ENCODE measurements at regions not wholly inside any gene's neighbourhood (a gene's known extent, or its start where the extent isn't known, plus 50 kb on each side); places are given as distances from the start of the nearest gene placed in this dataset.
"Not testable (repeated sequence)": the region's sequence is repeated elsewhere in the genome, so short reads cannot be mapped to it uniquely, and the experiment has no call there.

DNA sequence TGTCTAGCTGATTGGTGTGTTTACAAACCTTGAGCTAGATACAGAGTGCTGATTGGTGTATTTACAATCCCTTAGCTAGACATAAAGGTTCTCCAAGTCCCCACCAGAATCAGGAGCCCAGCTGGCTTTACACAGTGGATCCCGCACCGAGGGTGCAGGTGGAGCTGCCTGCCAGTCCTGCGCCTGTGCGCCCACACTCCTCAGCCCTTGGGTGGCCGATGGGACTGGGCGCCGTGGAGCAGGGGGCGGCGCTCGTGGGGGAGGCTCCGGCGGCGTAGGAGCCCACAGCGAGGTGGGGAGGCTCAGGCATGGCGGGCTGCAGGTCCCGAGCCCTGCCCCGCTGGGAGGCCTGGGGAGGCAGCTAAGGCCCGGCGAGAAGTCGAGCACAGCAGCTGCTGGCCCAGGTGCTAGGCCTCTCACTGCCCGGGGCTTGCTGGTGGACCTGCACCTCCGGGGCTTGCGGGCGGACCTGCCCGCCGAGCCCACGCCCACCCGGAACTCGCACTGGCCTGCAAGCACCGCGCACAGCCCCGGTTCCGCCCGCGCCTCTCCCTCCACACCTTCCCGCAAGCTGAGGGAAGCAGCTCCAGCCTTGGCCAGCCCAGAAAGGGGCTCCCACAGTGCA is 51.0 kb upstream of the CDYL start:
- H3K9me3 Mint-ChIP-seq; H3K36me3 Mint-ChIP-seq (ENCODE audit: insufficient read depth in 2 of 2); H3K4me3 Mint-ChIP-seq; H3K27ac Mint-ChIP-seq; DNase-seq; ATAC-seq (replicated peaks in 1 of 2): not testable (repeated sequence)
- peaks cover 13% of the 10 kb centered on the region for H3K4me1 Mint-ChIP-seq (ENCODE audit: low read depth)
- H3K27me3 Mint-ChIP-seq (ENCODE audit: low read depth): peaks cover 20% of the 10 kb centered on the region

DNA sequence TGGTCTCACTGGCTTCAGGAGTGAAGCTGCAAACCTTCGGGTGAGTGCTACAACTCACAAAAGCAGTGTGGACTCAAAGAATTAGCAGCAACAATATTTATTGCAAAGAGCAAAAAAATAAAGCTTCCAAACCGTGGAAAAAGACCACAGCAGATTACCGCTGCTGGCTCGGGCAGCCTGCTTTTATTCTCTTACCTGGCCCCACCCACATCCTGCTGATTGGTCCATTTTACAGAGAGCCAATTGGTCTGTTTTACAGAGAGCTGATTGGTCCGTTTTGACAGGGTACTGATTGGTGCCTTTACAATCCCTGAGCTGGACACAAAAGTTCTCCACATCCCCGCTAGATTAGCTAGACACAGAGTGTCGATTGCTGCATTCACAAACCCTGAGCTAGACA is 51.5 kb upstream of the CDYL start:
- peaks cover 13% of the 10 kb centered on the region for H3K4me1 Mint-ChIP-seq (ENCODE audit: low read depth)
- H3K27ac Mint-ChIP-seq; H3K9me3 Mint-ChIP-seq; H3K36me3 Mint-ChIP-seq (ENCODE audit: insufficient read depth in 2 of 2); H3K4me3 Mint-ChIP-seq; ATAC-seq (replicated peaks in 1 of 2); DNase-seq: not testable (repeated sequence)
- peaks cover 20% of the 10 kb centered on the region for H3K27me3 Mint-ChIP-seq (ENCODE audit: low read depth)

DNA sequence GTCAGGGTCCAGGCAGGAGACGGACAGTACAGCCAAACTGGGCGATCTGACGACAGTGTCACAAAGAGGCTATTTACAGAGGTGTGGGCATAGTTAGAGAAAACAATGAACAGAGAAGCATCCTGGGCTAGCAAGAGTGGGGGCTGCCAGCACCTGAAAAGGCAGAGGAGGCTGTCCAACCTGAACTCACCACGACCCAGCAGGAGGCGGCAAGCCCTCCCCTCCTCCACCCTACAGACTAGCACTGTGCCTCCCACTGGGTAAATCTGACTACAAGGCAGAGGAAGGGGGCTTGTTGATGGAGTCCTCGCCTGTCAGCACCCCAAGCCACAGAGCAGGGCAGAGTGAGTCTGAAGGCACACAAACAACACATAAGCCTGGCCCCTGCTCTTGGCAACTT is 52.8 kb upstream of the CDYL start:
- Mint-ChIP-seq H3K9me3 (no peaks in the 10 kb centered on the region), H3K27ac (no peak overlapping the region), H3K27me3 (ENCODE audit: low read depth) (peaks cover 9% of the 10 kb centered on the region), H3K36me3 (ENCODE audit: insufficient read depth in 2 of 2) (no peaks in the 10 kb centered on the region), H3K4me3 (no peak overlapping the region), H3K4me1 (ENCODE audit: low read depth) (peaks cover 11% of the 10 kb centered on the region)
- no peak for ATAC-seq (replicated peaks in 1 of 2)
- DNase-seq: no peak

DNA sequence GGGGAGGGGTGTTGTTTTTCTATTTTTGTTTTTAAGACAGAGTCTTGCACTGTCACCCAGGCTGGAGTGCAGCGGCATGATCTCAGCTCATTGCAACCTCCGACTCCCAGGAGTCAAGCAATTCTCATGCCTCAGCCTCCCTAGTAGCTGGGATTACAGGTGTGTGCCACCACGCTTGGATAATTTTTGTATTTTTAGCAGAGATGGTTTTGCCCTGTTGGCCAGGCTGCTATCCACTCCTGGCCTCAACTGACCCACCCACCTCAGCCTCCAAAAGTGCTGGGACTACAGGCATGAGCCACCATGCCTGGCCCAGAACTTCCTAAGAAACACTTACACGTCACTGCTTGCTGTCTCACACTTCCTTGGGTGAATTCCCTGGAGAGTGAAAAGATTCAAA is 54.8 kb upstream of the CDYL start:
- not testable (repeated sequence) for H3K4me1 Mint-ChIP-seq (ENCODE audit: low read depth); H3K36me3 Mint-ChIP-seq (ENCODE audit: insufficient read depth in 2 of 2); H3K4me3 Mint-ChIP-seq; H3K27ac Mint-ChIP-seq; H3K27me3 Mint-ChIP-seq (ENCODE audit: low read depth); H3K9me3 Mint-ChIP-seq; ATAC-seq (replicated peaks in 1 of 2); DNase-seq

DNA sequence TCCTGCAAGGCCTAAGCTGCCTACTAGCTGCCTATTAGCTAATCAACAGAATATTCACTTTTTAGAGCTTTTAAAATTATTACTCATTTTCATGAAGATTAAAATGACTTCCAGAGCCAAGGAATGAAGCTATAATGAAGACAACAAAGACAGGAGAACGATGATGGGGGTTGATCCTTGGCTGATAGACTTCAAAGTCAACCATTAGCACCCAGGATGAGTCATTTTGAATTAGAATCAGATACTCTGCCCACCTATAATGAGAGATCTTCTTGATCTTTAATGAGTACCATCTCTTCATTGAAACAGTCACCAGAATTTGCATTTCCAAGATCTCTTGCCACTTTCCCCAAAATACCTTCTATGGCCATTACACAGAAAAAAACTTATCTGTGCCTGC is 56.7 kb upstream of the CDYL start:
- Mint-ChIP-seq H3K36me3 (ENCODE audit: insufficient read depth in 2 of 2) (peaks cover 0 to under 1% of the 10 kb centered on the region in 2 donors), H3K27ac (no peak overlapping the region), H3K4me3 (no peak overlapping the region), H3K27me3 (ENCODE audit: low read depth) (peaks cover 7% of the 10 kb centered on the region), H3K9me3 (peaks cover 0 to 2% of the 10 kb centered on the region in 2 donors), H3K4me1 (ENCODE audit: low read depth) (peaks cover 6% of the 10 kb centered on the region)
- ATAC-seq (replicated peaks in 1 of 2) (no peak), DNase-seq (no peak)

DNA sequence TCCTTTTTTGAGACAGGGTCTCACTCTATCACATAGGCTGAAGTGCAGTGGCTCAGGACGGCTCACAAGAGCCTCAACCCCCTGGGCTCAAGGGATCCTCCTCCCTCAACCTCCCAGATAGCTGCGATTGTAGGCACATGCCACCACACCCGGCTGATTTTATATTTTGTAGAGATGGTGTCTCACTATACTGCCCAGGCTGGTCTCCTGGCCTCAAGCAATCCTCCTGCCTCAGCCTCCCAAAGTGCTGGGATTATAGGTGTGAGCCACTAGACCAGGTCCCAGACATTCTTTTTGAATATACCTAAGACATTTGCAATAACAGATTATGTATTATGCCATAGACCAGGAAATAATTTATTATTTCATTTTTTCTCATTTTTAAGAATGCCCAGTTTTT is 58.3 kb upstream of the CDYL start:
- peaks cover 0 to 2% of the 10 kb centered on the region in 2 donors for H3K9me3 Mint-ChIP-seq
- H3K27me3 Mint-ChIP-seq (ENCODE audit: low read depth): peaks cover 7% of the 10 kb centered on the region
- H3K27ac Mint-ChIP-seq: no peak overlapping the region

DNA sequence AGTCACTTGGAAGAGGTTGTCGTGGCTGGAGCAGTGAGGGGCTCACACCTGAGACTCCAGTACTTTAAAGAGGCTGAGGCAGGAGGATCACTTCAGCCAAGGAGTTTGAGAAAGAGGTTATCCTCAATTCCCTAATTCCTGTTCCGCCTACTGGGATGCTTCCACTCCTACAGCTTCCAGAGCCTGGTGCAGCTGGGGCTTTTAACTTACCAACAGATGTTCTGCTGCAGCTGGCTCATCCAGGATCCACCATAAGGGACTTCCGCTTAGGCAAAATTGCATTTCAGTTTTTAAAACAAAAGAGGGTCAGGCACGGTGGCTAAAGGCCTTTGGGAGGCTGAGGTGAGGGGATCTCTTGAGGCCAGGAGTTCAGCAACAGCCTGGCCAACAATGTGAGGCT is 59.1 kb upstream of the CDYL start:
- no peak overlapping the region for H3K4me3 Mint-ChIP-seq
- ATAC-seq (replicated peaks in 1 of 2) (no peak), DNase-seq (no peak)
- H3K9me3 Mint-ChIP-seq: peaks cover 0 to 2% of the 10 kb centered on the region in 2 donors
- H3K36me3 Mint-ChIP-seq (ENCODE audit: insufficient read depth in 2 of 2): peaks cover 0 to 2% of the 10 kb centered on the region in 2 donors
- peaks cover 7% of the 10 kb centered on the region for H3K27me3 Mint-ChIP-seq (ENCODE audit: low read depth)
- H3K27ac Mint-ChIP-seq: no peak overlapping the region
- H3K4me1 Mint-ChIP-seq (ENCODE audit: low read depth): peaks cover 6% of the 10 kb centered on the region

More for the DNA sequence above, 58.3 kb upstream of the CDYL start:
- H3K4me1 Mint-ChIP-seq (ENCODE audit: low read depth): peaks cover 6% of the 10 kb centered on the region
- ATAC-seq (replicated peaks in 1 of 2) (no peak), DNase-seq (no peak)
- H3K36me3 Mint-ChIP-seq (ENCODE audit: insufficient read depth in 2 of 2): peaks cover 0 to 2% of the 10 kb centered on the region in 2 donors
- no peak overlapping the region for H3K4me3 Mint-ChIP-seq

DNA sequence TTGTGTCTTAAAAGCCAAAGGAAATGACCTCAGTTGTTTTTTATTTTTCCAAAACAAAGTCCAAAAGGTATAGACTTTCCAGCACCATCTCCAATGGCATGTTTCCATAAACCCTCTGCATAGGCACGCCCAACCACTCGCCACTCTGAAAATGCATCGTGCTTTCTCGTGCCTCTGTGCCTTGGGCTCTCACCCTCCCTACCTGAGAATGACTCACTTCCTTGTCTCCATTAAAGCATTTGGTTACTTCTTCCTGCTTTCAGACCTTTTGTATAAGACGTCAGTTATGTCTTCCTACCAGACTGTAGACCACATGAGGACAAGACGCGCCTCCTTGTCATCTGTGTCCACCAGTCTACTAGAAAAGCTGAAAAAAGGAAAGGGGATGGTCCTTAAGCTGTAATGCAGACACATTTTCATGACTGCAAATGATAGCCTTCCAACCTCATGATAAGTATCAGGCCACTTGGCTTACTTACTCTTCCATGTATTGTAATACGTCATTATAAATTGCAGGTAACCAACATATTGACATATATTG is 61.2 kb upstream of the CDYL start:
- DNase-seq: no peak

DNA sequence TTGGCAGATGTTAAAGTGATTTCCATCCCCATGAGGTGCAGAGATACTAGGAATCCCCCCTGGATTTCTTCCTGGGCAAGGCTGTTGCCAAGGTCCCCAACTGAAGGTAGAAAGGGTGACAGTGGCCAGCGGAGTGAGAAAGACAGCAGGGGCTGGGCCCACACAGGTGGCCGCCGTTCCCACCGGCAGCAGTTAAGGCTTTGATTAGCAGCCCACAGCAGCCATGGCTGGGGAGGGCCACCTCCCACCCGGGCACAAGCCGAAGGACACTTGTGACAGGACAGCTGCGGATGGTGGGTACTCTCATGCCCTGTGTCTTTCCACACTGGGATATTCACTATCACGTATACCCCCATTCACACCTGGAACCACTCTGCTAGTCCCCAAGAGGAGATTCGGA is 63.9 kb upstream of the CDYL start:
- H3K27me3 Mint-ChIP-seq (ENCODE audit: low read depth): peaks cover 24% of the 10 kb centered on the region
- ATAC-seq (replicated peaks in 1 of 2) (no peak), DNase-seq (no peak)
- H3K9me3 Mint-ChIP-seq: peaks cover 0 to 3% of the 10 kb centered on the region in 2 donors
- H3K27ac Mint-ChIP-seq: no peak overlapping the region
- H3K36me3 Mint-ChIP-seq (ENCODE audit: insufficient read depth in 2 of 2): peaks cover 2% of the 10 kb centered on the region in 2 donors
- peaks cover 6% of the 10 kb centered on the region for H3K4me1 Mint-ChIP-seq (ENCODE audit: low read depth)
- H3K4me3 Mint-ChIP-seq: no peak overlapping the region

More for the DNA sequence above, 61.2 kb upstream of the CDYL start:
- Mint-ChIP-seq H3K4me1 (ENCODE audit: low read depth) (peaks cover 6% of the 10 kb centered on the region), H3K27ac (no peak overlapping the region), H3K36me3 (ENCODE audit: insufficient read depth in 2 of 2) (peaks cover 0 to 2% of the 10 kb centered on the region in 2 donors), H3K4me3 (no peak overlapping the region), H3K9me3 (peaks cover 0 to 2% of the 10 kb centered on the region in 2 donors), H3K27me3 (ENCODE audit: low read depth) (peaks cover 15% of the 10 kb centered on the region)
- no peak for ATAC-seq (replicated peaks in 1 of 2)

DNA sequence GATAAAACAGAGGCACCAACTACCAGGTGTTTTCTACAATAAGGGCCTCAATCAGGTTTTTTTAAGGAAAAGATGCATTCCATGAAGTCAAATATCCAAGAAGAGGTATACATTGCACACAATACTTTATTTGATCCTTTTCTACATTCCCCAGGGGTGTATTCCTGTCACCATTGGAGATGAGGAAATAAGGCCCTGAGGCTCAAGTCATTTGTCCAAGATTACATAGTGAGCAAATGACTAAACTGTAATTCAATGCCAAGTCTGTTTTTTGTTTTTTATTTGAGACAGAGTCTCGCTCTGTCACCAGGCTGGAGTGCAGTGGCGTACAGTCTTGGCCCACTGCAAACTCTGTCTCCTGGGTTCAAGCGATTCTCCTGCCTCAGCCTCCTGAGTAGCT is 69.2 kb upstream of the CDYL start:
- Mint-ChIP-seq H3K27me3 (ENCODE audit: low read depth) (peaks cover 24% of the 10 kb centered on the region), H3K36me3 (ENCODE audit: insufficient read depth in 2 of 2) (peaks cover 0 to 2% of the 10 kb centered on the region in 2 donors), H3K4me1 (ENCODE audit: low read depth) (no peaks in the 10 kb centered on the region), H3K4me3 (no peak overlapping the region), H3K9me3 (peaks cover 0 to 2% of the 10 kb centered on the region in 2 donors), H3K27ac (no peak overlapping the region)
- ATAC-seq (replicated peaks in 1 of 2) (no peak), DNase-seq (no peak)

DNA sequence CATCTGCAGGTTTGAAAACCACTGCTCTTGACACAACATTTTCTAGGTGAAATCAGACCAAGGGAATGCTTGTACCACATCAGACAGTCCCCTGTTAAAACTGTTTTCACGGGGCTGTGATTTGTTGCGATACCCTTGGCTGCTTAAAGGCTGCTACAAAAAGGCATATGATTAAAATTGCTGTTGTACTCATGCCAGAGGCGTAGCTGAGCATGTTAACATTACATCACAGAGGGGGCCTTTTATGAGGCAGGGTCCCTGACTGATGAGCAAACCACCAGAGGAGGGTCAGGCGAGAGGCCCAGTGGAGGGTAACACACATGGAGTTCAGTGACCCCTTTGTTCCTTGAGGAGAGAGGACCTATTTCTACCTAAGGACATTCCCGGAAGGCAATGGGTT is 70.4 kb upstream of the CDYL start:
- Mint-ChIP-seq H3K9me3 (peaks cover 0 to 2% of the 10 kb centered on the region in 2 donors), H3K36me3 (ENCODE audit: insufficient read depth in 2 of 2) (peaks cover 0 to 2% of the 10 kb centered on the region in 2 donors), H3K27me3 (ENCODE audit: low read depth) (peaks cover 22% of the 10 kb centered on the region), H3K27ac (no peak overlapping the region), H3K4me3 (no peak overlapping the region), H3K4me1 (ENCODE audit: low read depth) (no peaks in the 10 kb centered on the region)
- ATAC-seq (replicated peaks in 1 of 2): no peak
- DNase-seq: no peak

DNA sequence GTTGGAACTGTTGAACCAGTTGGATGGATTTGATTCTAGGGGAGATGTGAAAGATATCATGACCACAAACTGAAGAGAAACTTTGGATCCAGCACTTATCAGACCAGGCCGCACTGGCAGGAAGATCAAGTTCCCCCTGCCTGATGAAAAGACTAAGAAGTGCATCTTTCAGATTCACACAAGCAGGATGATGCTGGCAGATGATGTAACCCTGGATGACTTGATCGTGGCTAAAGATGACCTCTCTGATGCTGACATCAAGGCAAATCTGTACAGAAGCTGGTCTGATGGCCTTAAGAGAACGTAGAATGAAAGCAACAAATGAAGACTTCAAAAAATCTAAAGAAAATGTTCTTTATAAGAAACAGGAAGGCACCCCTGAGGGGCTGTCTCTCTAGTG is 72.8 kb upstream of the CDYL start:
- no peak for ATAC-seq (replicated peaks in 1 of 2)
- H3K9me3 Mint-ChIP-seq: no peaks in the 10 kb centered on the region
- no peaks in the 10 kb centered on the region for H3K4me1 Mint-ChIP-seq (ENCODE audit: low read depth)
- no peaks in the 10 kb centered on the region for H3K36me3 Mint-ChIP-seq (ENCODE audit: insufficient read depth in 2 of 2)
- no peak overlapping the region for H3K4me3 Mint-ChIP-seq
- peaks cover 6% of the 10 kb centered on the region for H3K27me3 Mint-ChIP-seq (ENCODE audit: low read depth)
- DNase-seq: no peak
- H3K27ac Mint-ChIP-seq: no peak overlapping the region

DNA sequence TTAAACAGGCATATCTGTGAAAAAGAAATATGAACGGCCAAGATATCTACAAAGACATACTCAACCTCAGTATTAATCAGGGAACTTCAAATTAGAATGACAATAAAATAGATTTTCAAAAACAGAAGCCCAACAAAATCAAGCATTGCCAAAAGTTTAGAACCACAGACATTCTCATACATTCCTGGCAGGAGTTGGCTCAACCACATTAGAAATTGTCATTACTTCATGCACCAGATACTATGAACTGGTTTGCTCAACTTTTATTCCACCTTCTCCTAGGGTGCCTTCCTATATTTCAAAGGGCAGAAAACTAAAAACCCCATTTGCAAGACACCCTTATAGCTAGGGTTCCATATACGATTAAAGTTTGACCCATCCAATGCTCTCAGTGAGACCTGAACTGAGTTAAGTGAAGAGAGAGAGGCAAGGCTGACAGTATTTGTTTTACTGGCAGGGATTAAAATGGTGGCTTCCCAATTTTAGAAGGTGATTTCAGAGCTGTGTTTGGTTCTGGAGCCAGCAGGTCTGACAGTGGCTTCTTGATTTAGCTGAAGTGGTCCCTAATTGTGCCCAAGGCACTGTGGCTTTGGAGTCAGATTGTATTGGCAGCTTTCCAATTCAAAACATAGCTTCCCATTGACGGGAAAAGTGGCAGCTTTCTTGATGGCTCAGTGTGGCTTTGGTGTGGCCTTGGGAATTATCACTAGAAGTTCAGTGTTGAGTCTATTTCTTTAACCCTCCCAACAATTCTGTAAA is 77.1 kb upstream of the CDYL start:
- DNase-seq (no peak), ATAC-seq (replicated peaks in 1 of 2) (no peak)
- Mint-ChIP-seq H3K27me3 (ENCODE audit: low read depth) (peaks cover 6% of the 10 kb centered on the region), H3K4me3 (no peak overlapping the region), H3K27ac (no peak overlapping the region), H3K4me1 (ENCODE audit: low read depth) (no peaks in the 10 kb centered on the region), H3K9me3 (peaks cover 2% of the 10 kb centered on the region in 2 donors), H3K36me3 (ENCODE audit: insufficient read depth in 2 of 2) (peaks cover 0 to 2% of the 10 kb centered on the region in 2 donors)

Measured in activated T-cell treated with anti-CD3 and anti-CD28 coated beads, Interleukin-2, amount 50 U/mL, for 72 hours (primary cell).